ENCODE measurements at regions not wholly inside any gene's neighbourhood (a gene's known extent, or its start where the extent isn't known, plus 50 kb on each side); places are given as distances from the start of the nearest gene placed in this dataset.

DNA sequence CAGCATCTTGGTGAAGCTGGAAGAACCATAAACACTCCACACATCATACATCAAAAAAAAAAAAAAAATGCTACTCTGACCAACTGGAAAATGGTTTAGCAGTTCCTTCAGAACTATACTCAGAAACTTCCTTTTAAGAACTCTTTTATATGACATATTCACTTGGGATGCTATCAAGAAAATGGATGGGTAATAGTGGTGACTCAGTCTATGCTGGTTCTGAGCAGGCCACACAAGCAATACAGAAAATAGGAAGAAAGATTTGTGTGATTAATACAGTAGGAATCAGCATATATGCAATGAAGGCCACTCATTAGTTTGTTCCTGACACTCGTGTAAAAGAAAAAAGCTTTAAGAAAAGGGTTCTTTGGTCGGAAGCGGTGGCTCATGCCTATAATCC, 123.5 kb upstream of the FAT4 start:
- H3K4me3 ChIP-seq (ENCODE audit: low read depth, low read length), result no peak overlapping the region
- DNase-seq (ENCODE audit: low read depth), result no peak
- H3K27me3 ChIP-seq (ENCODE audit: control insufficient read depth, insufficient read depth, low read length), result no peaks in the 10 kb centered on the region
- no peaks in the 10 kb centered on the region for H3K36me3 ChIP-seq (ENCODE audit: control insufficient read depth, insufficient read depth, low read length)
- TF ChIP-seq, protein P1, sequence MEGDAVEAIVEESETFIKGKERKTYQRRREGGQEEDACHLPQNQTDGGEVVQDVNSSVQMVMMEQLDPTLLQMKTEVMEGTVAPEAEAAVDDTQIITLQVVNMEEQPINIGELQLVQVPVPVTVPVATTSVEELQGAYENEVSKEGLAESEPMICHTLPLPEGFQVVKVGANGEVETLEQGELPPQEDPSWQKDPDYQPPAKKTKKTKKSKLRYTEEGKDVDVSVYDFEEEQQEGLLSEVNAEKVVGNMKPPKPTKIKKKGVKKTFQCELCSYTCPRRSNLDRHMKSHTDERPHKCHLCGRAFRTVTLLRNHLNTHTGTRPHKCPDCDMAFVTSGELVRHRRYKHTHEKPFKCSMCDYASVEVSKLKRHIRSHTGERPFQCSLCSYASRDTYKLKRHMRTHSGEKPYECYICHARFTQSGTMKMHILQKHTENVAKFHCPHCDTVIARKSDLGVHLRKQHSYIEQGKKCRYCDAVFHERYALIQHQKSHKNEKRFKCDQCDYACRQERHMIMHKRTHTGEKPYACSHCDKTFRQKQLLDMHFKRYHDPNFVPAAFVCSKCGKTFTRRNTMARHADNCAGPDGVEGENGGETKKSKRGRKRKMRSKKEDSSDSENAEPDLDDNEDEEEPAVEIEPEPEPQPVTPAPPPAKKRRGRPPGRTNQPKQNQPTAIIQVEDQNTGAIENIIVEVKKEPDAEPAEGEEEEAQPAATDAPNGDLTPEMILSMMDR (IDR thresholded peaks at IDR 0.05; ENCODE audit: insufficient read depth, low read length, poor library complexity, severe bottlenecking), result no peak

DNA sequence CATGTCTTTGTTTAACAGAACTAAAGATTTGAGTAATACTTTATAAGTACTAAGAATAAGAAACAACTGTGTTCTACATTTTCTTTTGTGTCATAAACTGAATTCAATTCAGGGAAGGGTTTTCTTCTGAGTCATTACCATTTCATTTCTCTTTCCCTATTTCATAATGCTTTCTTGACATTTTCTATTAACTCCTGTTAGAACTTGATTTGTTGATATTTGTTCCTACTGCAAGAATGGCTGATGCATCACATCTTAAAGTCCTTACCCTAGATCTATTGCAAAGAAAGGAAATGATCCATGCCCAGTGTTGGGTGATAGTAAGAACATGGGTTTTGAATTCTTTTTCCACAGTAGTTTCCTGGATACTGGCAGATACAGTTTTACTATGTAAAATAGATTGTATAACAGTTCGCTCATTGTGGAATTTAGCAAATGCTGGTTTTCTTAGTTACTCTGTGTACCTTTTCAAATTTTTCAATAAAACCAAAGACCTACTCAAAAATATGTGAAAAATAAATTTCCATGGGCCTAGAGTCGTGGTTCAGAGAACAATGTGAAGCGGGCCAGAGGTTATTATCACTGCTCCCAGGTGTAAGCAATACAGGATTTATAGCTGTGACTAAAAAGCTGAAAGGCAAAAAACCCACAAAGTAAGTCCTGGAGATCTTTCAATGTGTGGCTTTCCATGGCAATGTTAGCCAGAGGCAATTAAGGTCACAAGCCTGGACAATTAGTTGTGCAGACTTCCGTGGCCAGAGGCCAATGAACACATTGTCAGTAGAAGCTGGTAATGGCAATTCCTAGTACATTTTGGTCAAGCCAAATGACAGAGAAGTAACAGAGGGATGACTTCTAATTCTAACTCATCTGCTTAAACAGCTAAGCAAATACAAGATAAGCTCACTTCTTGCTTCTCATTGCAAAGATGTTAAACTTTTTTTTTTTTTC, 127.3 kb upstream of the FAT4 start:
- no peaks in the 10 kb centered on the region for H3K36me3 ChIP-seq (ENCODE audit: control insufficient read depth, insufficient read depth, low read length)

DNA sequence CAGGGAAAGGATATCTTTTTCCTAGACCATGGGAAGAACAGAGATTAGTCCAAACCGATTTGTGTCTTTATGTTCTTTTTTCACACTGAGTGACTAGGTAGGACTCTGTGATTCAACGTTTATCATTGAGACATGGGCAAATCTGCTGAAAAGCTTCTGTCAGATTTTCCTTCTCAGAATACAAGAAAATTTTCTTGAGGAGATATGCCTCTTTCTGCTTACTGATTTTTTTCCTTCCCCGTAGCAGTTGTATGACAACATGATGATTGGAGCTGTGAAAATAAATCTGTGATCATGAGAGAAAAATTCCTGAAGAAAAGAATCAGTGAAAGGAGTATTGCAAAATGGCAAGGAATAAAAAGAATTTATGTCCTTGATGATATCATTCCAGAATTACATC, 130.6 kb upstream of the FAT4 start:
- H3K27me3 ChIP-seq (ENCODE audit: control insufficient read depth, insufficient read depth, low read length), result no peaks in the 10 kb centered on the region
- TF ChIP-seq, protein P1 (IDR thresholded peaks at IDR 0.05; ENCODE audit: insufficient read depth, low read length, poor library complexity, severe bottlenecking), result no peak
- no peak overlapping the region for H3K4me3 ChIP-seq (ENCODE audit: low read depth, low read length)
- H3K36me3 ChIP-seq (ENCODE audit: control insufficient read depth, insufficient read depth, low read length), result no peaks in the 10 kb centered on the region
- DNase-seq (ENCODE audit: low read depth), result no peak

More for the DNA sequence above, 127.3 kb upstream of the FAT4 start:
- no peak overlapping the region for H3K4me3 ChIP-seq (ENCODE audit: low read depth, low read length)
- H3K27me3 ChIP-seq (ENCODE audit: control insufficient read depth, insufficient read depth, low read length), result no peaks in the 10 kb centered on the region
- TF ChIP-seq, protein P1 (IDR thresholded peaks at IDR 0.05; ENCODE audit: insufficient read depth, low read length, poor library complexity, severe bottlenecking), result no peak
- DNase-seq (ENCODE audit: low read depth), result peak; percentile 42

DNA sequence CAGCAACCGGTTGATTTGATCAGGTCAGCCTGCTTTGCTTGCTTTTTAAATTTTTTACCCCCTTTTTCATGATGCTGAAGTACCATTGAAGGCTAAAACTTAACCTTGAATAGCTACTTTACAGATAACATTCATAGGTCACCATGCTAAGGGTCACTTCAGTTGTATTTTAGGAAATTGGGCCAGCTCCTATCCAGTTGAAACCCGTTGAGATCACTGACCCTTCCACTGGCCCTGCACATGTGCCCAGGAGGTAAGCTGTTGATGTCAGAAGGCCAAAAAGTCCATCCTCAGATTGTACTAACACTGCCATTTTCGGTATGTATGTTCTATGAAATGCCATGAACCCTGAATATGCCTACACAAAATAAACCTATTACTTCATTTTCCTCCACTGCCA, 133.0 kb upstream of the FAT4 start:
- no peak for DNase-seq (ENCODE audit: low read depth)
- Histone ChIP-seq H3K27me3 (ENCODE audit: control insufficient read depth, insufficient read depth, low read length) (no peaks in the 10 kb centered on the region), H3K4me3 (ENCODE audit: low read depth, low read length) (no peak overlapping the region), H3K36me3 (ENCODE audit: control insufficient read depth, insufficient read depth, low read length) (no peaks in the 10 kb centered on the region)
- TF ChIP-seq, protein P1 (IDR thresholded peaks at IDR 0.05; ENCODE audit: insufficient read depth, low read length, poor library complexity, severe bottlenecking), result no peak

DNA sequence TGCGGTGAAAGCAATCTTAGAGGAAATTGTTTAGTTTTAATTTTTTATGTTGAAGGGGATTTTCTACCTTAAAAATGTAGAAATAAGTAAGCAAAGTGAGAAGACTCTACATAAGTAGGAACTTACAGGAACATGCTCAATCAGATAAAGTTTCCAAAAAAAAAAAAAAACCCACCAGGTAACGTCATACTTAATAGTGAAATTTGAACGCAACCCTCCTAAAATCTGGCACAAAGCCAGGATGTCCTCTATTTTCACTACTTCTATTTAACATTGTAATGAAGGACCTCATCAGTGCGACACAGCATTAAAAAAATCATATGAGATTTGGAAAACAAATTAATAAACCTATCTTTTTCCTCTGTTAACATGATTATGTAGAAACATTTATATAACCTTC, 135.0 kb upstream of the FAT4 start:
- TF ChIP-seq, protein P1 (IDR thresholded peaks at IDR 0.05; ENCODE audit: insufficient read depth, low read length, poor library complexity, severe bottlenecking), result no peak
- Histone ChIP-seq H3K4me3 (ENCODE audit: low read depth, low read length) (no peak overlapping the region), H3K36me3 (ENCODE audit: control insufficient read depth, insufficient read depth, low read length) (no peaks in the 10 kb centered on the region), H3K27me3 (ENCODE audit: control insufficient read depth, insufficient read depth, low read length) (no peaks in the 10 kb centered on the region)
- no peak for DNase-seq (ENCODE audit: low read depth)

All from kidney epithelial cell (primary cell).